ENCODE measurements at regions not wholly inside any gene's neighbourhood (a gene's known extent, or its start where the extent isn't known, plus 50 kb on each side); places are given as distances from the start of the nearest gene placed in this dataset.

- H3K27ac ChIP-seq, result no peak overlapping the region
- no peak for TF ChIP-seq CTCF (IDR thresholded peaks at IDR 0.05)
- no peak overlapping the region for H3K4me3 ChIP-seq
- no peak for DNase-seq (ENCODE audit: low spot score)
Measured at GRCh38 chr3:66854601-66855151, 143.4 kb upstream of the KBTBD8 start.

- Histone ChIP-seq H3K27ac (no peak overlapping the region), H3K4me3 (no peak overlapping the region)
- TF ChIP-seq CTCF (IDR thresholded peaks at IDR 0.05), result no peak
- no peak for DNase-seq (ENCODE audit: low spot score)
Measured at GRCh38 chr3:66856533-66856932, 141.6 kb upstream of the KBTBD8 start.

GRCh38 chr3:66858656-66859381, 139.3 kb upstream of the KBTBD8 start:
- no peak for DNase-seq (ENCODE audit: low spot score)
- TF ChIP-seq CTCF (IDR thresholded peaks at IDR 0.05), result no peak
- no peak overlapping the region for H3K4me3 ChIP-seq
- H3K27ac ChIP-seq, result no peak overlapping the region

GRCh38 chr3:66860771-66861170, 137.3 kb upstream of the KBTBD8 start:
- TF ChIP-seq CTCF (IDR thresholded peaks at IDR 0.05), result no peak
- Histone ChIP-seq H3K4me3 (no peak overlapping the region), H3K27ac (no peak overlapping the region)
- no peak for DNase-seq (ENCODE audit: low spot score)

GRCh38 chr3:66863205-66864111, 134.6 kb upstream of the KBTBD8 start:
- no peak overlapping the region for H3K27ac ChIP-seq
- no peak for TF ChIP-seq CTCF (IDR thresholded peaks at IDR 0.05)
- DNase-seq (ENCODE audit: low spot score), result no peak

GRCh38 chr3:66884659-66885058, 113.4 kb upstream of the KBTBD8 start:
- H3K27ac ChIP-seq, result no peak overlapping the region
- DNase-seq (ENCODE audit: low spot score), result no peak
- no peak for TF ChIP-seq CTCF (IDR thresholded peaks at IDR 0.05)

More at GRCh38 chr3:66863205-66864111, 134.6 kb upstream of the KBTBD8 start:
- H3K4me3 ChIP-seq, result no peak overlapping the region

More at GRCh38 chr3:66884659-66885058, 113.4 kb upstream of the KBTBD8 start:
- no peak overlapping the region for H3K4me3 ChIP-seq
